HEK293T (cell line): ENCODE measurements at regions not wholly inside any gene's neighbourhood (a gene's known extent, or its start where the extent isn't known, plus 50 kb on each side); places are given as distances from the start of the nearest gene placed in this dataset.

ENCODE experiments used
- CTCF ChIA-PET: fragments of 350-600 bp; formaldehyde crosslinking; extraction: SDS; loops from one replicate; lab custom pipeline; 2021; ENCODE audit warnings: antibody characterized with exemption, inconsistent platforms; lab: Yijun Ruan, JAX
- POLR2A ChIA-PET: fragments of 350-600 bp; formaldehyde crosslinking; extraction: SDS; loops from one replicate; lab custom pipeline; 2020; ENCODE audit warnings: antibody characterized with exemption, inconsistent platforms; lab: Yijun Ruan, JAX
- DNase-seq: peaks from one replicate; pipeline ENCODE4 v3.0.0; 2012; ENCODE audit warnings: mixed read lengths; ENCODE audit errors: extremely low spot score
- ARNT ChIP-seq: fragments of 450-650 bp; IDR thresholded peaks from 2 replicates; pipeline ENCODE4 v1.6.1; 2017; ENCODE audit warnings: mild to moderate bottlenecking
- BHLHE40 ChIP-seq: fragments of 450-650 bp; IDR thresholded peaks from 2 replicates; pipeline ENCODE4 v1.6.1; 2016; ENCODE audit warnings: mild to moderate bottlenecking, moderate library complexity, borderline replicate concordance
- CTBP1 ChIP-seq: fragments of 450-650 bp; IDR thresholded peaks from 2 replicates; pipeline ENCODE4 v1.6.1; 2016; ENCODE audit warnings: borderline replicate concordance
- ELF4 ChIP-seq: fragments of 450-650 bp; IDR thresholded peaks from 2 replicates; pipeline ENCODE4 v1.6.1; 2017; ENCODE audit warnings: antibody characterized with exemption
- FOXA1 ChIP-seq: fragments of 450-650 bp; IDR thresholded peaks from 2 replicates; pipeline ENCODE4 v1.6.1; 2016; ENCODE audit warnings: mild to moderate bottlenecking
- FOXK2 ChIP-seq: fragments of 450-650 bp; IDR thresholded peaks from 2 replicates; pipeline ENCODE4 v1.6.1; 2016; ENCODE audit warnings: mild to moderate bottlenecking
- FOXM1 ChIP-seq: fragments of 450-650 bp; IDR thresholded peaks from 2 replicates; pipeline ENCODE4 v1.6.1; 2017; ENCODE audit warnings: mild to moderate bottlenecking, borderline replicate concordance
- HDGF ChIP-seq: fragments of 450-650 bp; IDR thresholded peaks from 2 replicates; pipeline ENCODE4 v1.6.1; 2017; ENCODE audit warnings: antibody characterized with exemption, borderline replicate concordance
- L3MBTL2 ChIP-seq: fragments of 450-650 bp; conservative IDR thresholded peaks from 2 replicates; pipeline ENCODE4 v1.6.1; 2016; ENCODE audit warnings: mild to moderate bottlenecking
- LEF1 ChIP-seq: fragments of 450-650 bp; IDR thresholded peaks from 2 replicates; pipeline ENCODE4 v1.6.1; 2017; ENCODE audit warnings: mild to moderate bottlenecking, borderline replicate concordance
- NFRKB ChIP-seq: fragments of 450-650 bp; IDR thresholded peaks from 2 replicates; pipeline ENCODE4 v1.6.1; 2016; ENCODE audit warnings: mild to moderate bottlenecking, moderate library complexity
- SP1 ChIP-seq: fragments of 450-650 bp; IDR thresholded peaks from 2 replicates; pipeline ENCODE4 v1.6.1; 2017
- SUZ12 ChIP-seq: fragments of 450-650 bp; IDR thresholded peaks from 2 replicates; pipeline ENCODE4 v1.6.1; 2016; ENCODE audit warnings: mild to moderate bottlenecking
- TARDBP ChIP-seq: fragments of 450-650 bp; IDR thresholded peaks from 2 replicates; pipeline ENCODE4 v1.6.1; 2016
- ZNF384 ChIP-seq: fragments of 450-650 bp; IDR thresholded peaks from 2 replicates; pipeline ENCODE4 v1.6.1; 2016
- TF ChIP-seq, protein P1 (sequence below): fragments of 450-650 bp; IDR thresholded peaks from 2 replicates; pipeline ENCODE4 v1.6.1; 2016

DNA sequence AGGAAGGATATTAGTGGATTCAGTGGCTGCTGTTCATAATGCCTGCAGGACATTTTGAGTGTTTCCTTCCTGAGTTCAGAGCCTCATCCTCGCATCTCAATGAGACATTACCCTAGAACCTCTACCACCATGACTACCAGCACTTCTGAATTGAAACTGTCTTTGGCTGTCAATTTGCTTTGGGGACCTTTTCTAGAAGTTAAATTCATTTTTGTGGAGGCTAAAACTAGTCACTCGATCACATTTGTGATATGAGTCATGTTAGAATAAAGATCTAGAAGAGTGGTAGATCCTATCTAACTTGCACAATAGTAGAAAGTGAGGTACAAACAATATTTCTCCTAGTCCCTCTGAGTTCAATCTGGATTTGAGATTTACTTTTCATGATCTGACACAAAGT lies 124.9 kb downstream of the KCNRG start:
- DNase-seq: no peak
- no peak for TF ChIP-seq L3MBTL2
- no peak for TF ChIP-seq TARDBP
- ChIA-PET POLR2A (interaction anchor here (1.1 kb wide), 1 partner anchor 16 kb away, joined by 4 read pairs; no protein-coding TSS in a partner anchor), CTCF (no interaction called here)

DNA sequence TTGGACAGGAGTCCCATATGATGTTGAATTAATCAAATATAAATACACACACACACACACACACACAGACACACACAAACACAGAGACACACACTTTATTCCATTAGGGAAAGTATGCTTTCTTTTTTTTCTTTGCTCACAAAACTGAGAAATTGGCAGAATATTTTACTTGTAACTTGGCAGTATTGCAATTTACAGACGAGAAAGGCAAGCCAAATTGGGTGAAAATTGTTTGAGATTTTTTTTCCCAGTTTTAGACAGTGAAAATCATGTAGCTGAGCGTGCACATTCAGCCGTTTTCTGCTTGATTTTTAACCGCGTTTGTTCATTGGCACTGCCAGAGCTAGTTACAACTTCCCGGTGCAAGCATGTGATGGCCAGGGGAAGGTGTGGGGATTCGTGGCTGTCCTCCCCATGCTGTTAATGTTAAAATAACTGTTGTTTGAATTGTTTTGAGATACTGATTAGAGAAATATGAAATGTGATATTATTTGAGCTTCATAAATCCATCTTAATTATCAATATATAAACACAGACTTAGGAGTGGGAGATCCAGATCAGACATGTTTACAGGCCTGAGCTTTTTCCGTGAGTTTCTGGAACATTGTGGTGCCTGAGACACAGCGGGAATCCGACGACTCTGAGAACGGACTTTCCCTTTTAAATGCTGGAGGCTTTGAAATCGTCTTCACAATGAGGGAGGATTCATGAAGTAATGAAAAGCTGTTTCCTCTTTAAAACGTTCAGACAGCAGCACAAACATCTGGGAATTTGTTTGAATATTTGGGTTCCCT lies 125.5 kb downstream of the KCNRG start:
- ChIA-PET CTCF (no interaction called here), POLR2A (interaction anchor here (1.0 to 1.2 kb wide), 3 partner anchors 9 to 17 kb away, joined by 4 to 6 read pairs (median 4); no protein-coding TSS in a partner anchor)
- TF ChIP-seq SUZ12 (no peak), LEF1 (no peak), L3MBTL2 (no peak), BHLHE40 (no peak), TARDBP (no peak), FOXA1 (no peak), ZNF384 (no peak), NFRKB (no peak), ELF4 (no peak), CTBP1 (no peak), SP1 (no peak), FOXK2 (no peak), ARNT (no peak), FOXM1 (no peak), HDGF (no peak)
- TF ChIP-seq, protein P1, sequence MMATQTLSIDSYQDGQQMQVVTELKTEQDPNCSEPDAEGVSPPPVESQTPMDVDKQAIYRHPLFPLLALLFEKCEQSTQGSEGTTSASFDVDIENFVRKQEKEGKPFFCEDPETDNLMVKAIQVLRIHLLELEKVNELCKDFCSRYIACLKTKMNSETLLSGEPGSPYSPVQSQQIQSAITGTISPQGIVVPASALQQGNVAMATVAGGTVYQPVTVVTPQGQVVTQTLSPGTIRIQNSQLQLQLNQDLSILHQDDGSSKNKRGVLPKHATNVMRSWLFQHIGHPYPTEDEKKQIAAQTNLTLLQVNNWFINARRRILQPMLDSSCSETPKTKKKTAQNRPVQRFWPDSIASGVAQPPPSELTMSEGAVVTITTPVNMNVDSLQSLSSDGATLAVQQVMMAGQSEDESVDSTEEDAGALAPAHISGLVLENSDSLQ: no peak
- no peak for DNase-seq

DNA sequence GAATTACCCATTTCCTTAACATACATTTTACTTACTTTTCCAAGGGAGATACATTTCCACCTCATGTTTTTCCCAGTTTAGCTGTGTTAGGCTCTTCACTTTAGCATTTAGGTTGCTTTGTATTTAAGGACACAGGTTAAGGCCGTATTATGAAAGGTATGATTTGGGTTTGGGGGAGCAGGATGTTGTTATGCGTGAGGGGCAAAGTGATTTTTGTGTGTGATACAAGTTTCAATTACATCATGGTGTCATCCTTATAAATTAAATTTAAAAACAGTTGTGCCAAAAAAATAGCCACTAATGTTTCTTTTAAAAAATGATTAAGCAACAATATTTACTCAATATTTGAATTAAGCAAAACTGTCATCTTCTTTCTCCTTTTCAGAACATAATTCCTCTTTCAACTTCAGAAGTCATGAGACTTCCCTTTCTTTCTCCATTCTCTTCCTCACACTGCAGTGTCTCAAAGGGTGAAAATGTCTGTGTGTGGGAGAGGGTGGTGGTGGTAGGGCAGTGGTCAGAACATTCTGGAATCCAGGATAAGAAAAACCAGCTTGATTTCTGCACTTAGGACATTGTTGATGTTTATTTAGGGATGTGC lies 126.2 kb downstream of the KCNRG start:
- TF ChIP-seq L3MBTL2: no peak
- no peak for TF ChIP-seq ARNT
- TF ChIP-seq TARDBP: no peak
- no peak for TF ChIP-seq SUZ12
- no peak for TF ChIP-seq ELF4
- no peak for TF ChIP-seq ZNF384
- TF ChIP-seq, protein P1: no peak
- no peak for DNase-seq
- ChIA-PET POLR2A (interaction anchor here (1.0 to 1.2 kb wide), 3 partner anchors 8 to 17 kb away, joined by 4 to 6 read pairs (median 4); no protein-coding TSS in a partner anchor), CTCF (no interaction called here)

DNA sequence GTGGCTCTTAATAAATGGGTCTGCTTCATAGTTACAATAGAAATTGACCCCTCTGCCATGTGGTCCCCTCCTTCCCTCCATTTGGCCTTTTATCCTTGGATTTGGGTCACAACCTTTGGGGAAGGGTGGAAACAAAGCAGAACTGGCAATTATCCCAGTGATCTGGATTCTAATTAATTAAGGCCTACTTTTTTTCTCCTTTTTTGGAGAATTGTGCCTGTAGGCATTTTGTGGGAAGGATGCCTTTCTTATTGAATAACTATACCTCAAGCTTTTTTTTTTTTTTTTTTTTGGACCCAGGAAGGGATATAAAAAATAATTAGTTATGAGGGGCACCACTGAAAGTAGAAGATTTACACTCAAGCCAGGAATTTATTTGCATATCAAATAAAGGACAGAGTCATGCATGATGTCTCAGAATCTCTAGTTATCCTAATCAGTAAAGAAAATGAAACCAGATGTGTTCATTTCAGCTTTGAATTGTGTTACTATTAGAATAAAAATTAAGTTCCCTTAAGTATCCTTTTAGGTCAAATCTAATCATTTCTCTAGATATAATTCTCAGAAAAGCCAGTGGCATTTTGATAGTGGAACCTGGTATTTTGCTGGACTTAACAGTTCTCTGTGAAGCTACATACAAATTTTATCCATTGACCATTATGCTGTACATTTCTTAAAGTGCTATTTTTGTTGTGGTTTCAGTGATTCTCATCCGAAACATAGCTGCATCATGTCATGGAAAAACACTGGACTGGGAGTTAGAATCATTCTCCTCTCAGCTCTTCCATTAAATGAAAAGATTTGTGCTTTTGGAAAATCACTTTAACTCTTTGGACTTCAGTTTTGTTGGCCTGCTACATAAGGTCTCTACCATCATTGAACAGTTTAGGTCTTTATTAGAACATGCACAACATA lies 129.3 kb downstream of the KCNRG start:
- TF ChIP-seq FOXM1 (no peak), HDGF (no peak), LEF1 (no peak), SUZ12 (no peak)
- CTCF ChIA-PET: no interaction called here
- DNase-seq: no peak
- POLR2A ChIA-PET: interaction anchor here (0.7 to 0.9 kb wide), 3 partner anchors 18 to 749 kb away, joined by 3 to 4 read pairs (median 3); no protein-coding TSS in a partner anchor

DNA sequence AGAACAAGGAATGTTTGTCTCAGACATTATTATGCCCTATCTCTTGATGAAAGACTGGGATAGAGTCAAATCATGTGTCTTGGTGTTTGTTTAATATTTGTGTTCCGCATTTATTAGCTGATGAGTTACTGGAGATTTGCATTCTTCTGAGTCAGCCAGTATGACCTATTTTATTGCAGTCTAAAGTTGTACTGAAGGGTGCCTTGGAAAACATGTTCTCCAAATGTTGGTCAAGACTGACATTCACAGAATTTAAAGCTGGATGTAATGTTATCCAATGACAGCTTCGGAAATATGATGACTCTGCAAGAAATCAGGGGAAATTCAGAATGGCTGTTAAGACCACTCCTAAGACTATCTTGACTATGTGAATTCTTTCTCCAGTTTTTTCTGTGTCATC lies 134.0 kb downstream of the KCNRG start:
- CTCF ChIA-PET: no interaction called here
- DNase-seq: no peak
- POLR2A ChIA-PET: interaction anchor here (1.4 to 1.5 kb wide), 4 partner anchors 8 to 68 kb away, joined by 4 to 8 read pairs (median 6); no protein-coding TSS in a partner anchor
- no peak for TF ChIP-seq LEF1
- no peak for TF ChIP-seq L3MBTL2
- no peak for TF ChIP-seq SUZ12
- TF ChIP-seq FOXM1: no peak
- no peak for TF ChIP-seq TARDBP
- TF ChIP-seq FOXK2: no peak
- TF ChIP-seq HDGF: no peak
- TF ChIP-seq NFRKB: no peak
- TF ChIP-seq, protein P1: no peak
- no peak for TF ChIP-seq ELF4
- no peak for TF ChIP-seq CTBP1
- TF ChIP-seq ZNF384: no peak
- TF ChIP-seq BHLHE40: no peak
- no peak for TF ChIP-seq FOXA1
- no peak for TF ChIP-seq SP1
- TF ChIP-seq ARNT: no peak
